GM21367 (cell line): ENCODE measurements at regions not wholly inside any gene's neighbourhood (a gene's known extent, or its start where the extent isn't known, plus 50 kb on each side); places are given as distances from the start of the nearest gene placed in this dataset.

ENCODE experiments used
- ATAC-seq: cut with Tn5 transposase; IDR thresholded peaks from one replicate; pipeline ENCODE4 v1.9.1; 2021; ENCODE audit not compliant: unreplicated experiment

- no peak for ATAC-seq
Observed at GRCh38 chrY:15478348-15478963, 954.1 kb downstream of the NLGN4Y start.

- ATAC-seq = no peak
Observed at GRCh38 chrY:15500536-15500935, 976.2 kb downstream of the NLGN4Y start.

GRCh38 chrY:15501181-15501580, 976.9 kb downstream of the NLGN4Y start:
- no peak for ATAC-seq

GRCh38 chrY:15510288-15510687, 986.0 kb downstream of the NLGN4Y start:
- no peak for ATAC-seq

- ATAC-seq = no peak
Observed at GRCh38 chrY:15510984-15511650, 986.8 kb downstream of the NLGN4Y start.

GRCh38 chrY:15535131-15535530, 1010.8 kb downstream of the NLGN4Y start:
- no peak for ATAC-seq

- ATAC-seq = no peak
Observed at GRCh38 chrY:15535784-15536511, 1011.6 kb downstream of the NLGN4Y start.

- ATAC-seq = no peak
Observed at GRCh38 chrY:15540516-15540915, 1016.2 kb downstream of the NLGN4Y start.

- ATAC-seq = no peak
Observed at GRCh38 chrY:15546177-15546754, 1021.9 kb downstream of the NLGN4Y start.

- ATAC-seq = no peak
Observed at GRCh38 chrY:15552074-15552473, 1027.7 kb downstream of the NLGN4Y start.

GRCh38 chrY:15554991-15555390, 1030.7 kb downstream of the NLGN4Y start:
- no peak for ATAC-seq

- ATAC-seq = no peak
Observed at GRCh38 chrY:15559169-15559568, 1034.8 kb downstream of the NLGN4Y start.

- no peak for ATAC-seq
Observed at GRCh38 chrY:15560840-15561239, 1036.5 kb downstream of the NLGN4Y start.

GRCh38 chrY:15561501-15562289, 1037.4 kb downstream of the NLGN4Y start:
- no peak for ATAC-seq

- no peak for ATAC-seq
Observed at GRCh38 chrY:15577886-15578285, 1053.6 kb downstream of the NLGN4Y start.

- ATAC-seq = no peak
Observed at GRCh38 chrY:15578761-15579160, 1054.4 kb downstream of the NLGN4Y start.

GRCh38 chrY:15579245-15579644, 1054.9 kb downstream of the NLGN4Y start:
- ATAC-seq = no peak

- ATAC-seq = no peak
Observed at GRCh38 chrY:15583111-15583510, 1058.8 kb downstream of the NLGN4Y start.

- no peak for ATAC-seq
Observed at GRCh38 chrY:15592957-15593356, 1068.6 kb downstream of the NLGN4Y start.

- ATAC-seq = no peak
Observed at GRCh38 chrY:15593476-15594160, 1069.3 kb downstream of the NLGN4Y start.
